Hepatocyte (in vitro differentiated cells): ENCODE measurements at regions not wholly inside any gene's neighbourhood (a gene's known extent, or its start where the extent isn't known, plus 50 kb on each side); places are given as distances from the start of the nearest gene placed in this dataset.
A peak's percentile ranks its signal among the peaks of the same experiment; 100 is the strongest.

Experiments
- DNase-seq: peaks from one replicate; pipeline ENCODE4 v3.0.0-alpha.2; 2016; ENCODE audit warnings: low spot score
- H2AFZ ChIP-seq: fragments of 200-600 bp; sonication (generic); 2 replicates; pipeline ENCODE4 v1.6.0; 2016; ENCODE audit warnings: antibody characterized with exemption, mild to moderate bottlenecking
- H3K27ac ChIP-seq: fragments of 200-600 bp; sonication (generic); 2 replicates; pipeline ENCODE4 v1.5.1; 2016; ENCODE audit warnings: mild to moderate bottlenecking
- H3K27me3 ChIP-seq: fragments of 200-600 bp; sonication (generic); 2 replicates; pipeline ENCODE4 v1.6.1; 2016
- H3K36me3 ChIP-seq: fragments of 200-600 bp; sonication (generic); replicated peaks from 2 replicates; pipeline ENCODE4 v1.5.1; 2016; ENCODE audit warnings: low read depth; ENCODE audit not compliant: insufficient read depth
- H3K4me1 ChIP-seq: fragments of 200-600 bp; sonication (generic); 2 replicates; pipeline ENCODE4 v1.5.1; 2016; ENCODE audit warnings: mild to moderate bottlenecking, moderate library complexity; ENCODE audit not compliant: insufficient read depth
- H3K4me2 ChIP-seq: fragments of 200-600 bp; sonication (generic); 2 replicates; pipeline ENCODE4 v1.6.0; 2016
- H3K4me3 ChIP-seq: fragments of 200-600 bp; sonication (generic); 2 replicates; pipeline ENCODE4 v1.5.1; 2016; ENCODE audit warnings: mild to moderate bottlenecking
- H3K79me2 ChIP-seq: fragments of 200-600 bp; sonication (generic); 2 replicates; pipeline ENCODE4 v1.6.0; 2017; ENCODE audit warnings: mild to moderate bottlenecking
- H3K9me2 ChIP-seq: fragments of 200-600 bp; sonication (generic); replicated peaks from 2 replicates; pipeline ENCODE4 v1.6.0; 2017; ENCODE audit warnings: mild to moderate bottlenecking; ENCODE audit not compliant: insufficient read depth
- H3K9me3 ChIP-seq: fragments of 200-600 bp; sonication (generic); 2 replicates; pipeline ENCODE4 v1.5.1; 2016; ENCODE audit warnings: low read depth, mild to moderate bottlenecking
- H4K20me1 ChIP-seq: fragments of 200-600 bp; sonication (generic); 2 replicates; pipeline ENCODE4 v1.6.0; 2016; ENCODE audit warnings: mild to moderate bottlenecking; ENCODE audit not compliant: insufficient read depth, poor library complexity, severe bottlenecking
- EZH2 ChIP-seq: fragments of 200-600 bp; sonication (generic); IDR thresholded peaks from 2 replicates; pipeline ENCODE4 v1.6.1; 2016; ENCODE audit warnings: antibody characterized with exemption, mild to moderate bottlenecking, borderline replicate concordance
- EZH2phosphoT487 ChIP-seq: fragments of 200-600 bp; sonication (generic); IDR thresholded peaks from one replicate; pipeline ENCODE4 v1.6.1; 2018; ENCODE audit warnings: antibody characterized with exemption, mild to moderate bottlenecking, low read depth, moderate library complexity; ENCODE audit not compliant: unreplicated experiment, severe bottlenecking
- WGBS: methylation state at CpG from one replicate; pipeline ENCODE4 v1.1.6; 2016; ENCODE audit warnings: low lambda C conversion rate; ENCODE audit errors: missing lambda C conversion rate; 5-methylcytosine and 5-hydroxymethylcytosine counted together
- TF ChIP-seq, protein P1 (sequence below): fragments of 200-600 bp; sonication (generic); IDR thresholded peaks from 2 replicates; pipeline ENCODE4 v1.5.1; 2016; ENCODE audit warnings: antibody characterized with exemption, mild to moderate bottlenecking; ENCODE audit not compliant: poor library complexity

- Histone ChIP-seq H3K9me3 (no peaks in the 10 kb centered on the region), H3K27ac (no peak overlapping the region), H2AFZ (no peak overlapping the region), H3K4me1 (peaks cover 7% of the 10 kb centered on the region), H3K4me2 (no peak overlapping the region), H3K4me3 (no peak overlapping the region), H3K27me3 (no peaks in the 10 kb centered on the region), H4K20me1 (no peaks in the 10 kb centered on the region), H3K36me3 (no peaks in the 10 kb centered on the region), H3K79me2 (no peaks in the 10 kb centered on the region), H3K9me2 (no peaks in the 10 kb centered on the region)
- DNase-seq, result no peak
- no peak for TF ChIP-seq EZH2
- TF ChIP-seq, protein P1, sequence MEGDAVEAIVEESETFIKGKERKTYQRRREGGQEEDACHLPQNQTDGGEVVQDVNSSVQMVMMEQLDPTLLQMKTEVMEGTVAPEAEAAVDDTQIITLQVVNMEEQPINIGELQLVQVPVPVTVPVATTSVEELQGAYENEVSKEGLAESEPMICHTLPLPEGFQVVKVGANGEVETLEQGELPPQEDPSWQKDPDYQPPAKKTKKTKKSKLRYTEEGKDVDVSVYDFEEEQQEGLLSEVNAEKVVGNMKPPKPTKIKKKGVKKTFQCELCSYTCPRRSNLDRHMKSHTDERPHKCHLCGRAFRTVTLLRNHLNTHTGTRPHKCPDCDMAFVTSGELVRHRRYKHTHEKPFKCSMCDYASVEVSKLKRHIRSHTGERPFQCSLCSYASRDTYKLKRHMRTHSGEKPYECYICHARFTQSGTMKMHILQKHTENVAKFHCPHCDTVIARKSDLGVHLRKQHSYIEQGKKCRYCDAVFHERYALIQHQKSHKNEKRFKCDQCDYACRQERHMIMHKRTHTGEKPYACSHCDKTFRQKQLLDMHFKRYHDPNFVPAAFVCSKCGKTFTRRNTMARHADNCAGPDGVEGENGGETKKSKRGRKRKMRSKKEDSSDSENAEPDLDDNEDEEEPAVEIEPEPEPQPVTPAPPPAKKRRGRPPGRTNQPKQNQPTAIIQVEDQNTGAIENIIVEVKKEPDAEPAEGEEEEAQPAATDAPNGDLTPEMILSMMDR, result no peak
- 93% methylated on average over 5 of the region's 5 CpGs for WGBS
Measured at GRCh38 chr10:33880291-33880690, 545.8 kb upstream of the NRP1 start.

DNA sequence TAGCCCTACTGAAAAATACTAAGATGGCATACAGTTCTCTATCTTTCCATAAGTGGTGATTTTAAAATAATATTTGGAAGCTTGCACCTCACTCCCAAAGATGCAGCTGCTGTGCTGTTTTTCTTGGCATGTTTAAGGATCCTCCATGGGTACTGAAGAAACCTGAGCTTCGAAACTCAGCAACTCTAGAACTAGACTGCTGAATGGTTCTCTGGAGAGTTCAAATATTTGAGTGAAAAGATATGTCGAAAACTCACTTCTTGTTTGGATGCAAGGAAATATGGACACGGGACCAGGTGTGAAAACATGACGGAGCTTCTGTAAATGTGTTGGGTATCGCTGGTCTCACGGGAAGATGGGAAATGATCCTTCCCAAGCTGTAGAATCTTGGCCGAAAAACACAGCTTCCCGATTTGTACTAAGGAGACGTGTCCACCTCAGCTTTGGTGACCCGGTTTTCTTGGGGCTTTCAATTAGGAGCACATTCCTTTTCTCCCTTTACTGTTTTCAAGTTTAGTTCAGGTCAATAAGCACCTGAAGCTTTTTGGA, 543.8 kb upstream of the NRP1 start:
- TF ChIP-seq, protein P1, result no peak
- TF ChIP-seq EZH2phosphoT487, result no peak
- TF ChIP-seq EZH2, result no peak

DNA sequence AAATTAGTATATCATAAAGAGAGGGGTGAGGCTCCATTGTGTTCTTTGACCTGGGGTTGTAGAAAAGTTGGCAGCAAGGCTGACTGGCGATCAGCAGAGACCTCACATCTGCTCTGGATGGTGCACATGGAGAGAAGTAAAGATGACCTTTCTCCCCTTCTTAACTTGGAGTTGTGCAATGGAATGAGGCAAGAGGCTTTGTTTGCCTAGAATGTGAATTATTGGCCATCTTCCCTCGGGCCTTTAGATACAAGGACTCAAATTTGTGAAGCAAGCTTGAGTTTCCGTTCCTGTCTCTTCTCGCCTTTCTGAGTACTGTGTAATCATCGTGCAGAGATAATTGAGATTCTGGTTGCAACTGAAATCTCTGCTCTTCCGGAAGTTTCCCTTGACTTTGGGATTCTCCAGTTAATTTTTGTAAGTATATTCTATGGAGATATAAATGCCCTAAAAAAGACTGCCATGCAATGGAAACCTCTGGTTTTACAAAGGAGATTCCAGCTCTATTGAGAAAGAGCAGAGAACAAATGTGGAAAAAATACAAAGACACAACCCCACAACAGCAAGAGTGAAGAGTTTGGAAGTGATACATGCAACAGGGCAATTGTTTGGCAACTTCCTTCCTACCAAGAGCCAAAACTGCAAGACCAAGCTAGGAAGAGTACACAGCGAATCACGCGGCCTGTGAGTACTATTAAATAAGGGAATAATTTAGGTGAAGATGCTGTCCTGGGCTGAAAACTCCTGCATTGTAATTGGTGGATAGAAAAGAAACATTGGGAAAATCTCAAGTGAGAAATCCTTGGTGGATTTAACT, 542.3 kb upstream of the NRP1 start:
- 74% methylated on average over 9 of the region's 9 CpGs for WGBS
- no peaks in the 10 kb centered on the region for H4K20me1 ChIP-seq
- peaks cover 7% of the 10 kb centered on the region for H3K4me1 ChIP-seq
- H3K36me3 ChIP-seq, result no peaks in the 10 kb centered on the region
- H3K79me2 ChIP-seq, result no peaks in the 10 kb centered on the region
- H3K9me2 ChIP-seq, result no peaks in the 10 kb centered on the region
- no peak overlapping the region for H2AFZ ChIP-seq
- no peak overlapping the region for H3K4me3 ChIP-seq
- H3K27me3 ChIP-seq, result no peaks in the 10 kb centered on the region
- TF ChIP-seq EZH2phosphoT487 (no peak), EZH2 (no peak)
- TF ChIP-seq, protein P1, result no peak
- H3K9me3 ChIP-seq, result no peaks in the 10 kb centered on the region
- peak overlapping the region; percentile 79 for H3K27ac ChIP-seq
- peak; percentile 50 for DNase-seq
- peak overlapping the region; percentile 36 for H3K4me2 ChIP-seq

More for the DNA sequence above, 543.8 kb upstream of the NRP1 start:
- no peaks in the 10 kb centered on the region for H4K20me1 ChIP-seq
- H3K36me3 ChIP-seq, result no peaks in the 10 kb centered on the region
- 93% methylated on average over 10 of the region's 10 CpGs for WGBS
- no peak overlapping the region for H3K4me3 ChIP-seq
- no peaks in the 10 kb centered on the region for H3K27me3 ChIP-seq
- no peak overlapping the region for H2AFZ ChIP-seq
- H3K9me3 ChIP-seq, result no peaks in the 10 kb centered on the region
- H3K4me2 ChIP-seq, result no peak overlapping the region
- H3K9me2 ChIP-seq, result no peaks in the 10 kb centered on the region
- H3K27ac ChIP-seq, result no peak overlapping the region
- DNase-seq, result no peak
- peaks cover 7% of the 10 kb centered on the region for H3K4me1 ChIP-seq
- no peaks in the 10 kb centered on the region for H3K79me2 ChIP-seq
